GM11168 (cell line): ENCODE measurements at regions not wholly inside any gene's neighbourhood (a gene's known extent, or its start where the extent isn't known, plus 50 kb on each side); places are given as distances from the start of the nearest gene placed in this dataset.

Experiments
- in situ Hi-C: fragments of 300-500 bp; cut with MboI; formaldehyde crosslinking; loops from one replicate; pipeline ENCODE4 v1.12.0; 2022; ENCODE audit warnings: low sequenced_read_pairs; ENCODE audit not compliant: unreplicated experiment

GRCh38 chr2:164187121-164187520, 434.2 kb downstream of the GRB14 start:
- in situ Hi-C loops, result no loop called here

DNA sequence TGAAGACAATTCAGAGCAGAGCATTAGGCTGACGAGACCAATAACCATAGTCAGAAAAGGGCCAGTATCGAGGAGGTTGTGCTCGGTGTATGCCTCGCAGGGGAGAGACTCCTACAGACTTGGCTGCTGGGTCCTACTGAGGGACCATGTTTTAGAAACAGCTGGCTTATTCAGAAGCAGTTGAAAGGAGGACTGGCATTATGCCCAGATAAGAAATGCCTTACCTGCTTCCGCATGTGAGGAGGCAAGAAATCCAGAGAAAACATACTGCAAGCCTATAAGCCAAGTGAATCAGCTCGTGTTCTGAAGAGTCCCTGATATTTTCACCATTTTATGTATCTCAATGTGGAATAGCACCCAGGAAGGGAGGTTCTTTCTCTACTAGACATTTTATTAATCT, 434.7 kb downstream of the GRB14 start:
- in situ Hi-C loops, result no loop called here

- in situ Hi-C loops, result no loop called here
Observed at GRCh38 chr2:164182116-164182627, 439.1 kb downstream of the GRB14 start.

GRCh38 chr2:164178835-164179465, 442.3 kb downstream of the GRB14 start:
- in situ Hi-C loops, result no loop called here

DNA sequence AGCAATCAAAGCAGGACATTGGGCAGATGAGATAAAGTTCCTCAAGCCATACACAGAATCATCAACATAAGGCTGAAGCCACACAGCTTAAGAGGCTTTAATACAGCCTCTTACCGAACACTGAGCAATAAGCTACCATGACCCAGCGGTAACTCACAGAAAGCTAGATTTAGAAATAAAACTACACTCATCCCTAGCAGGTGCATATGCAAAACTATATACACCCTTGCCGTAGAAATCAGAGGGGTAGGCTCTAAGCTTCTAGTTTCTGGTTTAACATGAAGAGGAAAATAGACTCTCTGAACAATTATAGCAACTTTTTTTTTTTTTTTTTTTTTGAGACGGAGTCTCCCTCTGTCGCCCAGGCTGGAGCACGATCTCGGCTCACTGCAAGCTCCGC, 428.8 kb upstream of the FIGN start:
- in situ Hi-C loops, result no loop called here

- in situ Hi-C loops, result no loop called here
Observed at GRCh38 chr2:164155558-164155957, 419.8 kb upstream of the FIGN start.

- in situ Hi-C loops, result no loop called here
Observed at GRCh38 chr2:164151522-164151921, 415.7 kb upstream of the FIGN start.

DNA sequence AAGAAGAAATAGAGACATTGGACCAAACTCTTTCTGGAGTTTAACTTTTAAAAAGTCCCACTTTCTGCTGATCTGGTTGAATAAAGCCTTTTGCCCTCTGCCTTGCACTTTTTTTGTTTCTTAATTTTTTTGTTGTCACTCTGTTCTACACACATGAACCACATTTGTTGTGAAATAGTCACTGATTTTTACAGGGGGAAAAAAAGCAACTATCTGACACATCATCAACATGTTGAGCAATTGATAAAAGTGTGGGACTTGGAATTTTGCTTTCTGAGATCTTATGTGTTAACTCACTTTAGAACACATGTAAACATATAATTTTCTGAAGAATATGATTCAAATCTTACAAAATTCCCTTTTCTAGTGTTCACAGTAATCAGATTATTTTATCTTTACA, 414.8 kb upstream of the FIGN start:
- in situ Hi-C loops, result no loop called here

DNA sequence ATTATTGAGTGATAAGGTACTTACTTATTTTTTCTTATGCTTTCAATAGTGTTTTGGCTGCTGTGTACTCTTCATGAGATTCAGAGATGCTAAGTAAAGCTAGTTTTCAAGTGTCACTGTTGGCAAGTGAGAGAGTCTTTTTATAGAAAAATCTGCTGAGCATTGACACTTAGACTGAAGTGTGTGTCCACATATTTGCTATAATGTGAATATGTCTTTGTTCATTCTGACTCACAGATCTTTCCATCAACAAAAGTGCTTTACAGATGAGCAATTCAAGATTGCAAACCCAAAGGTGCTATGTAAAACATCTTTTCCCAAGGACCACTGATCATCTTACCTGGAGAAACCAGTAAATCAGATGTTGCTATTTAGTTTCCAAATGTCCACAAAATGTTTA, 410.6 kb upstream of the FIGN start:
- in situ Hi-C loops, result no loop called here

DNA sequence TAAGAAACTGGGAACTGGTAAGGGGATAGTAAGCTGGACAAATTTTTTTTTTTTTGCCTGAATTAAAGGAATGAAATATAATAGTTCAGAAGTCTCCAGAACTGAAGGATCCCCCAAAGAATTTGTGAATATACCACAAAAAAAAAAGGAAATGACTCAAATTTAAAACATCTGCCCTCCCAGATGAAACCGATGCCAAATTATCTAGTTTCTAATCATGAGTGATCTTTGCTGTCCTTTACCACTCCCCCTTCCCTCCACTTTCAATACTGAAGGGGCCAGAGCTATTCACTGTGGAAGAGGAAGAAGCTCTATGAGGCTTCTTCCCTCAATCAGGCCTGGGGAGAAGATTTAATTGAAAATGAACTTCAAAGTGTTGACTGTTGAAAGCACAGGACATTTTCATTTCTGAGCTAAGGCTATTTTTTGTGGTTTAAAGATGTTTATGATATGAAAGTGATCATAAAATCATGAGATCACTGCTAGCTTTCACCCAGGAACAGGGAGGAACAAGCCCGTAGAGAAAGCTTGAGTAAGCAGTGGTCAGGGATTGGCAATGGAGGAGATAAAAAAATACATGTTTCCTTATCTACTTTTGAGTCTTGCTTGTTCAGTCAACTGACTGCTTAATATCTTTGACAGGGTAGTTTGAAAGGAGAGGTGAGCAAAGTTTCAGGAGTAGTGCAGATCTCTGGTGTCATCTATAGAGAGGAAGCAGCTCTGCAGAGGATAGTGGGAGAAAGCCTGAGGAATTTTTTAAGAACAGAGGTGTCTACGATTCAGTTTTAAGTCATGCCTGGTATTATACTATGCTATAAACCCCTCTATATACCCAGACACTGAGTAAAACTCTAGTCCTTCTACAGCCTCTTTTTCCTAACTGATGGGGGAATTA, 409.5 kb upstream of the FIGN start:
- in situ Hi-C loops, result no loop called here

GRCh38 chr2:164143183-164143930, 407.5 kb upstream of the FIGN start:
- in situ Hi-C loops, result no loop called here

DNA sequence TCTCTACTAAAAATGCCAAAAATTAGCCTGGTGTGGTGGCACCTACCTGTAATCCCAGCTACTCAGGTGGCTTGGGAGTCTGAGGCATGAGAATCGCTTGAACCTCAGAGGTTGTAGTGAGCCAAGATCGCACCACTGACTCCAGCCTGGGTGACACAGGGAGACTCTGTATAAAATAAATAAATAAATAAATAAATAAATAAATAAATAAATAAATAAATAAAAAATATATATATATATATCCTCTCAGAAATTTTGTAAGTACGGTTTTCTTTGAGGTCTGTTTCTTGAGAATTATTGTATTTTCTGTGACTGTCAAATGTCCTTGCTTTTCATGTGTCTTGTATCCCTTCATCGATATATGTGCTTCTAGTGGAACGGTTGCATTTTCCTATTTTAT, 406.9 kb upstream of the FIGN start:
- in situ Hi-C loops, result no loop called here

DNA sequence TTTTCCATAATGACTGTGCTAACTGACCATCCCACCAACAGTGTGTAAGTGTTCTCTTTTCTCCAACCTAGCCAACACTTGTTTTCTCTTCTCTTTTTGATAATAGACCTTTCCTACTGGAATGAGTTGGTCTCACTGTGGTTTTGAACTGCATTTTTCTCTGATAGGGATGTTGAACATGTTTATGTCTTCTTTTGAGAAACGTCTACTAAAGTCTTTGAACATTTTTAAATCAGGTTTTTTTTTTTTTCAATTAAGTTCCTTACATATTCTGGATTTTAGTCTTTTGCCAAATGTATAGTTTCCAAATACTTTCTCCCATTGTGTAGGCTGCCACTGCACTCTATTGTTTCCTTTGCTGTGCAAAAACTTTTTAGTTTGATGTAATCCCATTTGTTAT, 405.5 kb upstream of the FIGN start:
- in situ Hi-C loops, result no loop called here

GRCh38 chr2:164138750-164139149, 402.9 kb upstream of the FIGN start:
- in situ Hi-C loops, result no loop called here

DNA sequence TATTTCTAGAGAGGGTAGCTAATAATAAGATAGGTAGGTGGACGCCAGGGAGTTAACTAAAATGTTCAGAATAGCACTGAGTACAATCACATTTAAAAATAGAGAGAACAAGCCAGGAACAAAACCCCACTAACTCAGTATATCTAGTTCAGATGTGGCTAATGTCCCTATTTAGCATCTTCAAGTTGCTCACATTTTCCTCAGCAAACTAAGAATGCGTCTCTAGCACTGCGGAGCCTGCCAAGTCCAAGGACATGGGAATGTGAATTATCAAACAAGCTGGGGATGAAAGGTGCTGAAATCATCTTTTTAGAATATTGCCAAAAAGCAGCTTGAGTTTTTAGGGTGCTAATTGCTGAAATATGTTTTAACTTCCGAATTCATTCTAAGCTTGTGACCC, 398.5 kb upstream of the FIGN start:
- in situ Hi-C loops, result no loop called here

GRCh38 chr2:164127971-164128527, 392.2 kb upstream of the FIGN start:
- in situ Hi-C loops, result no loop called here

DNA sequence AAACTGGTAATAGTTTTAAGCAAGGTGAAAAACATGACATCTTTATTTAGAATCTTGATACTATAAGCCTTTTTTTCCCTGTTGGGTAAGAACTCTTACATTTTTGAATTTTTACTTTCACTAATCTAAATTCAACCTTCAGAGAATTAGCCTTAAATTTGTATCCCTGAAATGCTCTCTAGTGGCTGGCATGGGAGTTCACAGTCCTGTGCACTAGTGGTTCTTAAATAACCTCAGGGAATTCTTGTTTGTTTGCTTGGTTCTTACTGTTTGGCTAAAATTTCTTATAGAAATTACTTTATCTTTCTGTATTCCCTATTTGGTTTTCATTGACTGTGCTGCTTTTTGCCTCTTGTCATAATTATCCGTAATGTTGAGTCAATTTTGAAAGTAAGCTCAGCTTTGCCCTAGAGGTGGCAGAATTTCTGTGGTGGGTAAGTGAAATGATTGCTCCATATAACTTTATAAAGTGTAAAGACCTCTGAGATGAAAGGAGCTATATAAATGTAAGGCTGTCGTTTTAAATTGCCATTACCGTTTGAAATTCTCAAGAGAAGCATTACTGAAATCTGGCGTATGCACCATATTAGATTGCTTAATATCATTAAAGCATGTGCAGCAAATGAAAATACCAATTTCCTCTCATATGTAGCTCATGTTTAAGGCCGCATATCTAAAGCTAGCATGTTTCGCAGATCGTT, 391.3 kb upstream of the FIGN start:
- in situ Hi-C loops, result no loop called here

- in situ Hi-C loops, result no loop called here
Observed at GRCh38 chr2:164115806-164116205, 380.0 kb upstream of the FIGN start.

DNA sequence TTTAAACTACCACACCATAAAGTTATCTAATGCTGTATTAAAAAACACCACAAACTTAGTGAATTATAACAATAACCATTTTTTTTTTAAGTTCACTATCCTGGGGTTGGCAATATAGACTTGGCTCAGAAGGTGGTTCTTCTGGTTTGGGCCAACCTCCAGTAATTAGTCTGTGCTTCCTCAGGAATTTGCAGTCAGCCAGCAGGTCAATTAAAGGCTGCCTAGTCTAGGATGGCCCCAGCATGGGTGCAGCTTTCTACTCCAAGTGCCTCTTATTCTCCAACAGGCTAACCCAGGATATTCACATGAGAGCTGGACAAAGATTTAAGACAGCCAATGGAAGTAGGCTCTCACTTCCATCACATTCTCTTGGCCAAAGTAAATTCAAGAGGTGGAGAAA, 379.1 kb upstream of the FIGN start:
- in situ Hi-C loops, result no loop called here

- in situ Hi-C loops, result no loop called here
Observed at GRCh38 chr2:164112105-164112504, 376.3 kb upstream of the FIGN start.
